ENCODE measurements at regions not wholly inside any gene's neighbourhood (a gene's known extent, or its start where the extent isn't known, plus 50 kb on each side); places are given as distances from the start of the nearest gene placed in this dataset.

GRCh38 chr13:74061926-74062595, 72.1 kb downstream of the KLF12 start:
- Histone ChIP-seq H3K36me3 (ENCODE audit: control insufficient read depth, insufficient read depth, low read length) (no peaks in the 10 kb centered on the region), H3K27me3 (ENCODE audit: control insufficient read depth, insufficient read depth, low read length) (no peaks in the 10 kb centered on the region), H3K4me3 (ENCODE audit: low read depth, low read length) (no peak overlapping the region)
- CTCF ChIA-PET = interaction anchor here (0.6 kb wide), 1 partner anchor 60 kb away, joined by 4 read pairs; no protein-coding TSS in a partner anchor
- DNase-seq (ENCODE audit: low read depth) = peak; percentile 28
- POLR2A ChIA-PET = no interaction called here
- TF ChIP-seq CTCF (IDR thresholded peaks at IDR 0.05; ENCODE audit: insufficient read depth, low read depth, low read length) = no peak

- TF ChIP-seq CTCF (IDR thresholded peaks at IDR 0.05; ENCODE audit: insufficient read depth, low read depth, low read length) = no peak
- ChIA-PET CTCF (no interaction called here), POLR2A (no interaction called here)
- no peak for DNase-seq (ENCODE audit: low read depth)
- no peaks in the 10 kb centered on the region for H3K36me3 ChIP-seq (ENCODE audit: control insufficient read depth, insufficient read depth, low read length)
- no peak overlapping the region for H3K4me3 ChIP-seq (ENCODE audit: low read depth, low read length)
- no peaks in the 10 kb centered on the region for H3K27me3 ChIP-seq (ENCODE audit: control insufficient read depth, insufficient read depth, low read length)
These were observed 77.2 kb downstream of the KLF12 start for GRCh38 chr13:74056801-74057542.

- H3K27me3 ChIP-seq (ENCODE audit: control insufficient read depth, insufficient read depth, low read length) = no peaks in the 10 kb centered on the region
- H3K4me3 ChIP-seq (ENCODE audit: low read depth, low read length) = no peak overlapping the region
- no peak for DNase-seq (ENCODE audit: low read depth)
- ChIA-PET POLR2A (no interaction called here), CTCF (no interaction called here)
- no peaks in the 10 kb centered on the region for H3K36me3 ChIP-seq (ENCODE audit: control insufficient read depth, insufficient read depth, low read length)
- no peak for TF ChIP-seq CTCF (IDR thresholded peaks at IDR 0.05; ENCODE audit: insufficient read depth, low read depth, low read length)
These were observed 81.7 kb downstream of the KLF12 start for GRCh38 chr13:74052402-74052928.

- Histone ChIP-seq H3K4me3 (ENCODE audit: low read depth, low read length) (no peak overlapping the region), H3K27me3 (ENCODE audit: control insufficient read depth, insufficient read depth, low read length) (no peaks in the 10 kb centered on the region), H3K36me3 (ENCODE audit: control insufficient read depth, insufficient read depth, low read length) (no peaks in the 10 kb centered on the region)
- POLR2A ChIA-PET = no interaction called here
- TF ChIP-seq CTCF (IDR thresholded peaks at IDR 0.05; ENCODE audit: insufficient read depth, low read depth, low read length) = no peak
- CTCF ChIA-PET = no interaction called here
- DNase-seq (ENCODE audit: low read depth) = no peak
These were observed 85.4 kb downstream of the KLF12 start for GRCh38 chr13:74048756-74049155.

GRCh38 chr13:74047931-74048600, 86.1 kb downstream of the KLF12 start:
- no peak for DNase-seq (ENCODE audit: low read depth)
- CTCF ChIA-PET = interaction anchor here (0.6 to 1.2 kb wide), 3 partner anchors 35 to 1171 kb away, joined by 3 to 5 read pairs (median 3); no protein-coding TSS in a partner anchor
- Histone ChIP-seq H3K4me3 (ENCODE audit: low read depth, low read length) (no peak overlapping the region), H3K36me3 (ENCODE audit: control insufficient read depth, insufficient read depth, low read length) (no peaks in the 10 kb centered on the region), H3K27me3 (ENCODE audit: control insufficient read depth, insufficient read depth, low read length) (no peaks in the 10 kb centered on the region)
- POLR2A ChIA-PET = interaction anchor here (0.7 kb wide), 1 partner anchor 15 kb away, joined by 4 read pairs; no protein-coding TSS in a partner anchor
- no peak for TF ChIP-seq CTCF (IDR thresholded peaks at IDR 0.05; ENCODE audit: insufficient read depth, low read depth, low read length)
